CD4-positive, alpha-beta T cell treated with Interleukin-2 at 100 ng/mL for 4 hours (primary cell): ENCODE measurements at regions not wholly inside any gene's neighbourhood (a gene's known extent, or its start where the extent isn't known, plus 50 kb on each side); places are given as distances from the start of the nearest gene placed in this dataset.
"Not testable (repeated sequence)": the region's sequence is repeated elsewhere in the genome, so short reads cannot be mapped to it uniquely, and the experiment has no call there.

Experiments
- DNase-seq: peaks from one replicate; pipeline ENCODE4 v3.0.0-alpha.2; 2020; ENCODE audit warnings: low spot score

DNA sequence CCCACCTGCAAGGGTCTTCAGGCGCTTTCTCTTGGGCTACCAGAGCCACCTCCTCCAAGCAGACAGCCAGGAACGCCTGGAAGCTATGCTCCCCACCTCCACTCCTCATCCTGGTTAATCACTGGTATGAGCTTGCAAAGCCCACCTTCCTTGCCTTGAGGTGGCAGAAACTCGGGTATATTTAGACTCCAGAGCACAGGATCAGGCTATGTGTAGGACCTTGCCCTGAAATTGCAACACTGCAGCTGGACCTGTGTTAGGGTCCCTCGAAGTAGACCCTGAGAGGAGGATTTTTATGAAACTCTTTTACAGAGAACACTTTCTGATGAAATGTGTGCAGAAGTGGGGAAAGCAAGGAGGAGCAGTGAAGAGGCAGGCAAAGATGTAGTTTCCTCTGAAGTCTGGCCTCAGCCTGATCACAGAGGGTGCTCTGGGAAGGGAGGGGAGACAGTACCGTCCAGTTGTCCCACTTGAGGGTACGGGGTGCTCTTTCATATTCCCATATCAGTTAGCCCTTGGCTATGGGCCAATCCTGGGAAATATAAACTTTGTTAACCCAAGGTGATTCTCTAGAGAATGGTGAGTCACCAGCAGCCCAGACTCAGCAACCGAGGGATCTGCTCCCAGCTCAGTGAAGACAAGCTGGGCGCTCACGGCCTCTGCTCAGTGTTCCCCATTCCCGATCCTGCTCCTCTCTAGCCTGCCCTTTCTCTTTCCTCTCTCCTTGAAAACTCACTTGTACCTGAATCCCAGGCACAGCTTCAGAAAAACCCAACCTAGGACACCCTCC, 157.9 kb downstream of the UQCRFS1 start:
- DNase-seq = no peak

DNA sequence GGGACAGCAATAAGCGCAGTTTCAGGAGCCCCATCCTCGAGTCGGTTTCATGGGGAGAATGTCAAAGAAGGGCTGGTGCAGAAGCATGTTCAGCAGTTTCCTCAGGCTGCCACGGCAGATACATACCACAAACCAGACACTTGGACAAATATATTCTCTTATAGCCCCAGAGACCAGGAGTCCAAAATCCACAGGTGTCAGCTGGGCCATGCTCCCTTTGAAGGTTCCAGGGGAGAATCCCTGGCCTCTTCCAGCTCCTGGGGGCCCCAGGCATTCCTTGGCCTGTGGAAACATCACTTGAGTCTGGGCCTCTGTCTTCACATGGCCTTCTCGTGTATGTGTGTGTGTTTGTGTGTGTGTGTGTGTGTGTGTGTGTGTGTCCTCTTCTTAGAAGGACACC, 164.1 kb downstream of the UQCRFS1 start:
- no peak for DNase-seq

DNA sequence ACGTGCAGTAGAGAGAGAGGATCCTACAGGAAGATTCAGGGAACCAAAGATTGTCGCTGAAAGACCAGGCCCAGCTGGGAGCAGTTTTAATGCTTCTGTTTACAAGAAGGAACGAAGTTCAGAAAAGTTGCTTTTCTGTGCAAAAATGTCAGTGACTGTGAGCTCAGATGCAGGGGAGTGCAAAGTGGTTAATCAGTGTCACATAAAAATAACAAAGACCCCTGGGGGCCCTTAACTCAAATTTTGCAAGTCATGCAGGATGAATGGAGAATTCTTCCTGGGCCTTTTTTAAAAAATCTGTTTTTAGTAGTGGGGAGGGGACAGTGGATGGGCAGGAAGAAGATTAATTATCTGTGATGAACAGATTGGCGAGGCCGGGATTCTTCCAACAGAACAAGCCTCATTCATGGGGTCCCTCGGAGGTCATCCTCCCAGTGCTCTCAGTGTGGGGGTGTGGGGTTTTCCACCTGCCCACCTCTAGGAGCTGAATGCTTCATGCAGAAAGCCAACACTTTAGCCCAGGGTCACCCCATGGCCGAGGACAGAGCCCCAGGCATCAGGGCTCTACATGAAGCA, 167.2 kb downstream of the UQCRFS1 start:
- no peak for DNase-seq

DNA sequence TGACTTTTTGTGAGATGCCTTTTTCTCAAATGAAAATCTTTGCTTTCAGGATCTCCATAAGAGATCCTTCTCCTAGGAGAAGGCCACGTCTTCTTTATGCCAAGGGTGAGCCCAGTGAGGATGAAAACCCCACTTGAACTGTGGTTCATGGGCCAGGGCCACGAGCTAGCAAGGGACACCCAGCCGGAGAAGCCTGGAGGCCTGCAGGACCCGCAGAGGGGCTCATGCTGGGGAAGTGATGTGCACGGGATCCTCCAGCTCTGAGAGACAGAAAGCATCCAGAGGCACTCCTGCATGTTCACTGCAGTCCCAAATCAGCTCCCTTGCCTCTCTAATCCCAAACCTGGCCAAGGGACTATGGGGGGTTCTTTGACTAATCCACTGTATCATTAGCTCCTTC, 168.9 kb downstream of the UQCRFS1 start:
- no peak for DNase-seq

DNA sequence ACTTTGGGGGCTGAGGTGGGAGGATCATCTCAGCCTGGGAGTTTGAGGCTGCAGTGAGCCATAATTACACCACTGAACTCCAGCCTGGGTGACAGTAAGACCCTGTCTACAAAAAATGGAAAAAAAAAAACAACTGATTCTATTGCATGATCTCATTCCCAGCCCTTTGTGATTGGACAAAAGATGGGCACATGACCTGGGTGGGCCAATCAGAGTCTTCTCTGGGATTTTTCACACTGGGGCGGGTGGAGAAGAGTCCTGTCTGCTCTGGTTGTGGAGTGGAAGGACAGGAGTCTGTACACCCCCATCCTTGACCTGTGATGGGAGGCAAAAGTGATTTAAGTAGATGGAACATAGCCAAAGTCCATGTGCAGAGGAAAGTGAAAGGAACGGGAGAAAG, 170.5 kb downstream of the UQCRFS1 start:
- no peak for DNase-seq

DNA sequence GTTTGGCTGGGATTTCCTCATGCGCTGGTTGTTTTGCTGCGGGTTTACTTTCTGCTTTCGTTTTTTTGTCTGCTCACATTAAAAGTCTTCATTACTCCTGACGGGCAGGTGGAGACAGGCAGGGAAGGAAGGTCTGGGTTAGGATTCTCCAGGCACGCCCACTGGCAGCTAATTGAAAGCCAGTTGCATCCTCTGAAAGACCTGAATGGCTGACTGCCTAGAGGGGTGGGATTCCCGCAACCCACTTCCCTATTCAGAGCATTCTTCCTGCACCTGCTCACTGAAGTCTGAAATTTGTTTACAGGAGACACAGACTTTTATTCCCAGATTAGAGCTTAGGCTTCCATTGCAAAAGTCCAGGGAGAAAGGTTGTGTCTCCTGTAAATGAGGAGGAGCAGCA, 172.0 kb downstream of the UQCRFS1 start:
- no peak for DNase-seq

DNA sequence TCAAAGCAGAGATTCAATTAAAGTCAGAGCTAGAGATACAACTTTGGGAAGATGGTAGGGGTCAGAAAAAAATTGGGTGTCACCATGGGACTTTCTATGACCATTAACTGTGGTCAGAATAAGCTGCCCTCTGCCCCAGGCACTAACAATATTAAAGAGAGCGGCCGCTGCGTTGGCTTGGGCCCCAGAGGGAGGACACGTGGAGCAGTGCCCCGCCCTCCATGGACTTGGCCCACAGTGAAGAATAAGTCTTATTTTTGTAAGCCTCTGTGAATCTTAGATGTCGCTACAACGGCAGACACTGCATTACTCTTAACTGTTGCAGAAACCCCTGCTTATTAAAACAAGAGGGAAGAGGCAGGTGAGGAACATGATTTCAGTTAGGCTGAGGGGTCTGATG, 172.7 kb downstream of the UQCRFS1 start:
- DNase-seq = no peak

DNA sequence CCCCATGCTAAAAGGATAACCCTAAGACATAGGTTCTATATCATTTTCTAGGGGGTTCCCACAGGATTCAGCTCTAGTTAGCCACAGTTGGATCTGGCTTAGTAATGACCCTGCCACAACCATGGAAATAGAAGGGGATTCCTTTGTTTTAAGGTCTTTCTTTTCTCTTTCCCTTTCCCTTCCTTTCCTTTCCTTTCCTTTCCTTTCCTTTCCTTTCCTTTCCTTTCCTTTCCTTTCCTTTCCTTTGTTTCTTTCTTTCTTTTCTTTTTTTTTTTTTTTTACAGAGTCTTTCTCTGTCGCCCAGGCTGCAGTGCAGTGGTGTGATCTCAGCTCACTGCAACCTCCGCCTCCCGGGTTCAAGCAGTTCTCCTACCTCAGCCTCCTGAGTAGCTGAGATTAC, 173.9 kb downstream of the UQCRFS1 start:
- not testable (repeated sequence) for DNase-seq

DNA sequence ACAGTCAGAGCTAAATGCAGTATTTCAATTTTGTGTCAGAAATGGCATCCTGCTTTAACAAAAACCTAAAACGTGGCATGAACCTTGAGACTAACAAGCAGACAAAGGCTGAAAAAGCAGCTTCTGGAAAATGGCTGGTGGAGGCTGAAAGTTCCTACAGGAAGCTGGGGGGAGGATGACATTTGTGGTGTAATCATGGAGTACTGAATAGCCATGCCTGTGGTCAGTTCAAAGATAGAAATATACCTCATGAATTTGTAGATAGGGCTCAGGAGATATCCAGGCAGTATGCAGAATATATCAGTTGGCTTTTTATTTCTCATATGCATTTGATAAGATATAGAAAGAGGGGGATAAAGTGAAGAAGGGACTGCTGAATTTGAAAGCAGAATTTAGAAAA, 181.7 kb downstream of the UQCRFS1 start:
- no peak for DNase-seq

DNA sequence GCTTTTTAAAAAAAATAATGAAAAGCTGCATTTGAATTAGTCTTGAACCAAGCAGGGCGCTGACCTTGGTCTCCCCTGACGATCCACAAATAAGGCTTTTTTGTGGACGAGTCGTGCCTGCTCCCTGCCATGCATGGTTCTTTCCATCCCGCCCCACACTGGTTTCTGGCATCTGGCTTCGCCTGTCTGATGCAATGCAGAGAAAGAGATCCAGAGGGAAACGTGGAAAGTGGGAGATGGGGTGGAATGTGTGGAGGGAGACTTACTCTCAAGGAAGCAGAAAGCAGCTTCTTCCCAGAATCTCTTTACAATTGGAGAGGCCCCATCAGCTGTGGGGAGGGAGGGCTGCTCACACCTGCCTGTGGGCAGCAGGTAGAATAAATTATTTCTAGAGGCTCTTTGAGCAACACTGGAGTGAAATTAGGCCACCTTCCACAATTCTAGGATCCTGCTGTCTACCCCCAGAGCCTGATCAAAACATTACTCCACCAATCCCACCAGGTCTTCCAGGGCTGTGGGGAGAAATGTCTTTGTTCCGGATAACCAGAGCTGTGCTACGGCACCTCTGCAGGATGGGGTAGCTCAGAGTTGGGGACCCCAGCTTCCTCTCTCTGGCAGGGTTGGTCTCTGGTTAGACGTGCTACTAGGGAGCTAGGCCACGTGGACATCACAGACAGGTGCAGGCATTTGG, 183.5 kb downstream of the UQCRFS1 start:
- DNase-seq = no peak

DNA sequence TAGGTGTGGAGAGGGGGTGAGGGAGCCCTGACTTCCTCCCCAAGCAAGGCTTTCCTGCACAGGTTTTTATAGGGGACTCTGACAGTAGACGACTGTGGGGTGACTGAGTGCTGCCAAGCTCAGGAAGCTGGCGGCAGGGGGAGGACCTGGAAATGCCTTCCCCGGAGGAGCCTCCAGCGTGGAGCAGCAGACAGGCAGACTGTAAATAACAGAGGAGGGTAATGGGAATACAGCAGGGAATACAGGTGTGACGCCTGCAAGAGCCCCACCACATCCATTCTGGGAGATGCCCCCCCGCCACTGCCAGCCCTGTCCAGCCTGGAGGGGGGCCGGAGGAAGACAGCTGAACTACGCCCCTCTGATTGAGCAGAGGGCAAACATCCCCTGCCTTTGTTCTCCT, 190.4 kb downstream of the UQCRFS1 start:
- no peak for DNase-seq

DNA sequence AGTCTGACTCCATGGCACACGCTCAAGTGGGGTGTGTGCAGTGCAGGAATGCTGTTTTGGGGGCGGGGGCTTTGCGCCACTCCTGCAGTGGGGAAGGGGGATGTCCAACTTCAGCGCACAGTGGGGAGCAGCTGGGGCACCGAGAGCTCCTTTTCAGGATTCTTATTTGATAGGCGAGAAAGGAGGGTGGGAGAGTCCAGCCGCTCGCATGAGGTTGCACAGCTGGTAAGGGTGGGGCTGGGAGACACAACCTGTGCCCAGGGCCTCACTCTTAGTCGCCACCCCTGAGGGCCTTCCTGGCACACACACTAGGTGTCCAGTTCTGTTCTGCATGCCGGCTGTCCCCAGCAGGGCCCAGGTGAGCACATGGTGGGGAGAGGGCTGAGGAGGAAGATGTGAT, 190.8 kb downstream of the UQCRFS1 start:
- no peak for DNase-seq

DNA sequence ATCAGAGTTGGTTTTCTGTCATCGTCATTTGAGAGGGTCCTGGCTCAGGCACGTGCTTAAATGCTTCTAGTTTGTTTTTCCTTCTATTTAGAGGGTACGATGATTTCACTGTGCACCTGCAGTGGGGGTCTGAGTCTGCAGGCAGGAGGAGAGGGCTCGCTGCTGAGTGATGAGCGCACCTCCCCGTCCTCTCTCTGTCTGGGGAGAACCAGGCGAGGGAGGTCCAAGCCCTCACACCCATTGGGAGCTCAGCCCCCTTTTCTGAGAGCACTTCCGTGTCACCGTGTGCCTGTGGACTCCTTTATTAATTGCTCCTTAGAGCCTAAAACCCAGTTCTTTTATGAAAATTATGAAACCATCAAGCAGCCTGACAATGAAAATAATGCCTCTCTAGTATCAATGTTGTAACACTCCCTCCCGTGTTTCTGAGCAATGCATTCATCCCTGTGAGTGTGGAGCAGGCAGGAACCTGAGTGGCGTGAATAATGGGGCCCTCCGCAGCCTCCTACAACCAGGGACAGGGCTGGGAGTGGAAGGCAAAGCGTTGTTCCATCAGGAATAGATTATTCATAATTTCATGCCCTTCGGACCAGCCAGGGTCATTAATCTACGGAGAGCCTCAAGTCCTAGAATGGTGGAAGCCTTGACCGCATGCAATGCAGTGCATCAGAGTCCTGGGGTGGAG, 191.6 kb downstream of the UQCRFS1 start:
- DNase-seq = no peak

DNA sequence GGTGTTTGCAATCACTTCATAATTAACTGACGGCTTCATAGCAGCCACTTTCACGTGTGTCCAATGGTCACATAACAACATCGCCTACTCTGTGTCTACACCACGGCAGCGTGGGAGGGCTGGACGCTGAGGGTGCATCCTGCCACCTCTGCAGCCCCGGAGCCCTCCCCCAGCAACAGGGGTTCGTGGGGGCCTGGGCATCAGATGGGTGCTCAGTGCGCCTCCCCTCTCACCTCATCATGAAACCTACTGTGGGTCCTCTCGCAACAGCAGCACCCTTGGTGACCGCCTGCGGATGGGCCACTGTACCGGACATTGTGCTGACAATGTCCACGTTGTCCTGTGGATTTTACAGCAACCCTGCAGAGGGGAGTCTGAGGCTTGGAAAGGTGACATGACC, 193.5 kb downstream of the UQCRFS1 start:
- no peak for DNase-seq

DNA sequence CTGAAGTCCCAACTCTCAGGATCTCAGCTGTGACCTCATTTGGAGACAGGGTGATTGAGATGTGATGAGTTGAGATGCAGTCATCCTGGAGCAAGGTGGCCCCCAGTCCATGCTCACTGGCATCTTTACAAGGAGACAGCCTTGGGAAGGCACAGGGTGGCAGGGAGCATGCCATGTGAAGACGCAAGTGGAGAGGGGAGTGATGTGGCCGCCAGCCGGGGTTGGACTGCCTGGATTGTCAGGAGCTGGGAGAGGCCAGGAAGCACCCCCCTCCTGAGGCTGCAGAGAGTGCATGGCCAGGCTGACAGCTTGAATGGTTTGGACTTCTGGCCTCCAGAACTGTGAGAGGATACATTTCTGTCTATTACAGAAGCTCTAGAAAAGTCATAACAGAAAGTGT, 194.4 kb downstream of the UQCRFS1 start:
- no peak for DNase-seq

DNA sequence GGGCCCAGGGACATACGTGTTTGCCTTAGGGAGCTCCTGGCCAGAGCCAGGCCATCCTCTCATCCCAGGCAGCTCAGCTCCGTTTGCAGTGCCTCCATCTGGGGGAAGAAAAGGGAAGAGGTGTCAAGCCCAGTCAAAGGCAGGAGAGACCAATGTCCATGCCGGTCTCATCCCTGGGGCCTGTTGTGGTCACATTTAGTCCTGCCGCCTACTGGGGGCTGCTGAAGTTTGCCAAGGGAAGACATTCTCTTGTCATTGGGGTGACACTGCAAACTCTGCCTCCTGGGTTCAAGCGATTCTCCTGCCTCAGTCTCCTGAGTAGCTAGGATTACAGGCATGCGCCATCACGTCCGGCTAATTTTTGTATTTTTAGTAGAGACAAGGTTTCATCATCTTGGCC, 195.2 kb downstream of the UQCRFS1 start:
- no peak for DNase-seq

DNA sequence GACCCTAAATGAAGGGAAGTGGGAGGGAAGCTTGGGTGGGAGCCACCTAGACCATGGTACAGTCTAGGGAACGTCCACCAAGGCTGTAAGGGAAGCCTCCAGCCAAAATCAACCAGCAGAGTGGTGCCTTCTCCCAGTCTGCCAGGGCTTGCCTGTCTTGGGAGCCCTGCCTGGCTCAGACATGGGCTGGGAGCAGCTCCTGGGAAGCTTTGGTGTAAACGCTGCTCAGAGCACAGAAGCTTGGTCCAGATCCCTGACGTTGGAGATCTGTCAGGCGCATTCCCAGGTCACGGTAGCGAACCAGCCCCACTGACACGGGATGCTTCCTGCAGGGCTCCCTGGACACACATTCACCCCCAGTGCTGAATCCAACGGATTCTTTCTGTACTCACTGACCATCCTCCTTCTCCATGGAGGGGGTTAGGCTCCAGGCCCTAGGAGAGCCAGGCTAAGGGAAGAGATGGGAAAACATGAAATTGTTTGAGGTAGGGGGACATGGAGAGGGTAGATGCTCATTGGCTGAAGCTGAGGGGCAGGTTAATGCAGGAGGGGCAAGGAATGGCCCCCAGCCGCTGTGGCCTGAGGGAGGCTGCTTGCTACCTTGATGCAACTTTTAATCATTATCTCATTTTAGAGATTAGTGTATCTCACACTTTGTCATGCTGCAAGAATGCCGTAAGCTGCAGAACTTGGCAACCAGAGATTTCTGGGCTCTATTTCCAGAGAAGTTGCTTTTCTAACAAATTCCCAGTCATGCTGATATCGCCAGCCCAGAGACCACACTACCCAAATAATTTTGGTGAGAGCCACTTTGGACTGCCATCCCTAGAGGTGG, 195.8 kb downstream of the UQCRFS1 start:
- DNase-seq = no peak

DNA sequence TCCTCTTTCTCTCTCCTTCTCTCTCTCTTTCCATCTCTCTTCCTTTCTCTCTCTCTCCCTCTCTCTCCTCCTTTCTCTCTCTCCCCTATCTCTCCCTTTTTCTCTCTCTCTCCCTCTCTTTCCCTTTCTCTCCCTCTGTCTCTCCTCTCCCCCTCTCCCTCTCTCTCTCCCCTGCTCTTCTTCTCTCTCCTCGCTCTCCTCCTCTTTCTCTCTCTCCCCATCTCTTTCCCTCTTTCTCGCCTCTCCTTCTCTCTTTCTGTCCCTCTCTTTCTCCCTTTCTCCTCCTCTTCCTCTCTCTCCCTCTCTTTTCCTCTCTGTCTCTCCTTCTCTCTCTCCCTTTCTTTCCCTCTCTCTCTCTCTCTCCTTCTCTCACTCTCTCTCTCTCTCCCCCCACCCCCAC, 196.6 kb downstream of the UQCRFS1 start:
- DNase-seq = no peak

DNA sequence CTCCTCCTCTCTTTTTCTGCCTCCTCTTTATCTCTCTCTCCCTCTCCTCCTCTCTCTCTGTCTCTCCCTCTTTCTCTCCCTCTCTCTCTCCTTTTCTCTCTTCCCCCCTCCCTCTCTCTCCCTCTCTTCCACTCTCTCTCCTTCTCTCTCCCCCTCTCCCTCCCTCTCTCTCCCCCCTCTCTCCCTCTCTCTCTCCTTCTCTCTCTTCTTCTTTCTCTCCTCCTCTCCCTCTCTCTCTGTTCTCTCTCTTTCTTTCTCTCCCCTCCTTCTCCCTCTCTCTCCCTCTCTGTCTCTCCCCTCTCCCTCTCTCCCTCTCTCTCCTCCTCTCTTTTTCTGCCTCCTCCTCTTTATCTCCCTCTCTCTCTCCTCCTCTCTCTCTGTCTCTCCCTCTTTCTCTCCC, 197.4 kb downstream of the UQCRFS1 start:
- DNase-seq = no peak

DNA sequence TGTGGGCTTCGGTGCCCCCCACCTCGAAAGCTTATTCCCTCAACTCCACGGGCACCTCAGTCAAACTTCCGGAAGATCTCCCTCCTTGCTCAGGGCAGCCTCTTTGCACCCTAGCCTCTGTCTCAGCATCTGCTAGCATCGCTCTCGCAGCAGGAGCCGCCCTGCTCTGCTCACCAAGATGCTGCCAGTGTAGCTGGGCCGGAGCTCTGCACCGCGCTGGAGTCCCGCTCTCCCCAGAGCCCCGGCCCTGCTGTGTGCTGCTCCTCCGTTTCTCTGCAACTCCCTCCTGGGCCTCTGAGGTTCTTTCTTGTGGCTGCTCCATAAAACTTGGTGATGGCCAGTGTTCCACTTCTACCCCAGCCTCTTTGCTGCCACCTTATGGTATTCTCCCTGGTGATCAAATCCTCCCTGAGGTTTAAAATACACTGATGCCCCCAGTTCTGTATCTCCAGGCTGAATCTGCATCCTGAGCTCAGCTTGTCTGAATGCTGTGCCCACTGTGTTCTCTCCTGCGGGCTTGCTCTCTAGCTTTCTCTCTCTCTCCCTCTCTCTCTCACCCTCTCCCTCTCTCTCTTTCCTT, 198.0 kb downstream of the UQCRFS1 start:
- no peak for DNase-seq

DNA sequence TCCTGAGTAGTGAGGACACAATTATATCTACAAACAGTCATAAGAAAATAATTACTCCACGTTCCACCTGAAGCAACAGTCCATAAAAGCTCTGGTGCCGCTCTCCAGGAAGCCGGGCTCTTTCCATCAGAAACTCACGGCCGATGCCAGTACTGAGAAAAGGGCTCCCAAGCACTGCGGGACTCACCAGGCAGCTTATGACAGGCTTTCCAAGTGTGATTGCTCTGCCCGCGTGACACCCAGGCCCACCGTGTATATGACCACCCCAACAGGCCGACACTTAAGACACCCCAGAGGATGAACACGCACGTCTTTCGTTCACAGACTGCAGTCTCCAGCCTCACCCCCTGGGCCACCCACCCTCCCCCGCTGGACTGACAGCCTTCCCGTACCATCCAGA, 199.0 kb downstream of the UQCRFS1 start:
- DNase-seq = no peak

DNA sequence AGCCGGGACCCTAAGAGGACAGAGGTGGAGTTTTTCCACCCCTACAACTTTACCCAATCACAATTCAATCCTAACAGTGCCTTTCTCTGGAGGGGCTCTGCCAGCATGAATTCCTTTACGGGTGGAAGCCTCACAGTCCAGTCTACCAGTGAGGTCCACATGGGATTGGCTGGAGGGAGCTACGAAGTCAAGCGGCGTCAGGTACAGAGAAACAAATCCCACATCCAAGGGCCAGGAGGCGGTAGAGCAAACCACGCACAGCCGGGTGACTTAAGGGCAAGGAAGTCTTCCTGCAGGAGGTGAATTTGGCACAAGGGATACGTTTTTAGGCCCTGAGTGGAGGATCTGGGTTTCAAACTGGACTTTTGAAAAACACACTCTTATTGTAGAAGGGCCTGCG, 199.6 kb downstream of the UQCRFS1 start:
- no peak for DNase-seq
